ENCODE measurements at regions not wholly inside any gene's neighbourhood (a gene's known extent, or its start where the extent isn't known, plus 50 kb on each side); places are given as distances from the start of the nearest gene placed in this dataset.
"Not testable (repeated sequence)": the region's sequence is repeated elsewhere in the genome, so short reads cannot be mapped to it uniquely, and the experiment has no call there.

- Mint-ChIP-seq H3K27me3 (peaks cover 15% of the 10 kb centered on the region), H3K4me3 (no peak overlapping the region), H3K4me1 (no peaks in the 10 kb centered on the region), H3K27ac (no peak overlapping the region), H3K9me3 (no peaks in the 10 kb centered on the region), H3K36me3 (no peaks in the 10 kb centered on the region)
- DNase-seq, result no peak
Measured at GRCh38 chr4:129233691-129234090, 137.7 kb downstream of the C4orf33 start.

DNA sequence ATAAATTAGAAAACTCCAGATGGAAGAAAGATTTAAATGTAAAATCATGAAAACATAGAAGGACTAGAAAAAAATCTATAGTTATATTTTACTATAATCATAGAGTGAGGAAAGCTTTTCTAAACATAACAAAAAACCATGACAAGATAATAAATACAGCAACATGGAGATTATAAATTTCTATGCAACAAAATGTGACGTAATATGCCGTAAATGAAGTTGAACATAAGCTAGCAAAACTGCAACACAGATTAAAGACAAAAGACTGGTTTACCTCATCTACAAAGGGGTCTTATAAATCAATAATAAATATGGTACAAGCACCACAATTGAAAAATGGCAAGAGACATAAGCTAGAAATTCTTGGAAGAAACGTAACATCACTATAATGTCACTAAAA is 140.4 kb downstream of the C4orf33 start:
- no peak overlapping the region for H3K4me3 Mint-ChIP-seq
- DNase-seq, result no peak
- H3K4me1 Mint-ChIP-seq, result no peaks in the 10 kb centered on the region
- no peaks in the 10 kb centered on the region for H3K36me3 Mint-ChIP-seq
- H3K27ac Mint-ChIP-seq, result no peak overlapping the region
- H3K9me3 Mint-ChIP-seq, result no peaks in the 10 kb centered on the region
- H3K27me3 Mint-ChIP-seq, result peaks cover 8% of the 10 kb centered on the region

- peaks cover 8% of the 10 kb centered on the region for H3K27me3 Mint-ChIP-seq
- H3K4me3 Mint-ChIP-seq, result no peak overlapping the region
- no peaks in the 10 kb centered on the region for H3K36me3 Mint-ChIP-seq
- H3K27ac Mint-ChIP-seq, result no peak overlapping the region
- no peaks in the 10 kb centered on the region for H3K4me1 Mint-ChIP-seq
- H3K9me3 Mint-ChIP-seq, result no peaks in the 10 kb centered on the region
- DNase-seq, result no peak
Measured at GRCh38 chr4:129239088-129239487, 143.1 kb downstream of the C4orf33 start.

DNA sequence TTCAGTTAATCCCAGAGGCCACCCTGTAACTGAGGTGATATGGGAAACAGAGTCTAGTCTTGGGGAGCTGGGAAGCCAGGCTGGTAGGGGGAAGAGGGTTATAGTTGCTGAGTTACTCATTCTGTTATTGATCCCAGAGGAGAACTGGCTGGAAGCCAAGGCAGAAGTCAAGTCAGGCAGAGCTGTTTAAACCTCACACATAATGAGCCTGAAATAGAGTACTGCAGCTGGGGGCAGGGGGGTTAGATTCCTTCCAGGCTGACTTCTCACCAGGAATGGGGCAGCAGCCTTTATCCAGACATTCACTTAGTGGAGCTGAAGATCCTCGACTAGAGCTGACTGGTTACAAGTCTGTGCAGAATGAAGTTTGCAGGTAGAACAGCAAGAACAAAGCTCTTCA is 144.9 kb downstream of the C4orf33 start:
- DNase-seq, result no peak
- Mint-ChIP-seq H3K27me3 (peaks cover 14% of the 10 kb centered on the region), H3K4me3 (no peak overlapping the region), H3K4me1 (no peaks in the 10 kb centered on the region), H3K27ac (no peak overlapping the region), H3K9me3 (no peaks in the 10 kb centered on the region), H3K36me3 (no peaks in the 10 kb centered on the region)

DNA sequence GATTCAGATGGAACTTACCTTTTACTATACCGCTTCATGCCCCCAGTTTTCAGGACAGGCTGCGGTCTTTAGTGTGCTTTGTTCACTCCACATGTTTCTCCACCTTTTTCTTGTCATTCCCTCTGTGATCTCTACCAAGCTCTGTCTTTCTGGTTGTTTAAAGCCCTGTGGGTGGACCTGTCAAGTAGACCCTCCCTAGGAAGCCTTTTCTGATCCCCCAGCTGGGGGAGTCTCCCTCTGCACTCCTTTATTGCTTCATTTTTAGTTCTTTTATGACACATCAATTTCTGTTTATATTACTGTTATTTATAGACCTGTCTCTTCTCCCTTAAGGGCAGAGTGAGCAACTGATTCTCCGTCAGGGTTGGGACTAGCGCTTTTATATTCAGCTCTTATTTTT is 150.2 kb downstream of the C4orf33 start:
- no peak overlapping the region for H3K27ac Mint-ChIP-seq
- no peaks in the 10 kb centered on the region for H3K9me3 Mint-ChIP-seq

DNA sequence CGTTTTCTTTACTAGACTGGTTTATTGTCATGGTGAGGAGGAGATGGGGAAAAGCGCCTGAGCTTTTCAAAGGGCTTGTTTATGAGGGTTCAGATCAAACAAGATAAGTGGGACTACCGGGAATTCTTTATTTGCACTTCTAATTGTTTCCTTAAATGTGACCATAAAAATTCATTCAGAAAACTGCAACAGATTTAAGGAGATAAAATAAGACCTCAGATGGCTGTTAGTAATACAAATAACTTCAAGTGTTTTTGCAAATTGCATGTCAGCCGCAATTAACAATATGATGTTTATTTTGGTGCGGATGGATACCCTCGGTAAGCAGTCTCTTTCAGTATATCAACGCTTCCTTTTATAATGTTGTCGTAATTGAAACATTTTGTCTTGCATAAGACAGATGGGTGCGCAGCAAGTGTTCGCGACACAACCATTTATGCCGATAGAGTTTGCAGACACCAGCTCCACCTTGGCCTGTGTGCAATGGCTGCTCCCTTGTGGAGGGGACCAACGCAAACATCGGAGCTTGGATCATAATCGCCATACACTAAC is 151.0 kb downstream of the C4orf33 start:
- Mint-ChIP-seq H3K4me3 (no peak overlapping the region), H3K27me3 (peaks cover 10% of the 10 kb centered on the region), H3K4me1 (no peaks in the 10 kb centered on the region), H3K27ac (no peak overlapping the region), H3K36me3 (no peaks in the 10 kb centered on the region), H3K9me3 (no peaks in the 10 kb centered on the region)
- no peak for DNase-seq

More for the DNA sequence above, 150.2 kb downstream of the C4orf33 start:
- Mint-ChIP-seq H3K4me3 (no peak overlapping the region), H3K27me3 (peaks cover 10% of the 10 kb centered on the region), H3K4me1 (no peaks in the 10 kb centered on the region), H3K36me3 (no peaks in the 10 kb centered on the region)
- no peak for DNase-seq

GRCh38 chr4:129248621-129249020 is 152.7 kb downstream of the C4orf33 start:
- no peak overlapping the region for H3K4me3 Mint-ChIP-seq
- H3K4me1 Mint-ChIP-seq, result no peaks in the 10 kb centered on the region
- no peak for DNase-seq
- H3K27ac Mint-ChIP-seq, result no peak overlapping the region
- H3K36me3 Mint-ChIP-seq, result no peaks in the 10 kb centered on the region
- peaks cover 10% of the 10 kb centered on the region for H3K27me3 Mint-ChIP-seq
- no peaks in the 10 kb centered on the region for H3K9me3 Mint-ChIP-seq

- no peak for DNase-seq
- H3K27ac Mint-ChIP-seq, result no peak overlapping the region
- H3K4me3 Mint-ChIP-seq, result no peak overlapping the region
- H3K9me3 Mint-ChIP-seq, result no peaks in the 10 kb centered on the region
- H3K4me1 Mint-ChIP-seq, result no peaks in the 10 kb centered on the region
- no peaks in the 10 kb centered on the region for H3K36me3 Mint-ChIP-seq
- peaks cover 15% of the 10 kb centered on the region for H3K27me3 Mint-ChIP-seq
Measured at GRCh38 chr4:129254126-129254525, 158.2 kb downstream of the C4orf33 start.

GRCh38 chr4:129254526-129254925 is 158.6 kb downstream of the C4orf33 start:
- DNase-seq, result no peak
- H3K9me3 Mint-ChIP-seq, result no peaks in the 10 kb centered on the region
- peaks cover 15% of the 10 kb centered on the region for H3K27me3 Mint-ChIP-seq
- no peak overlapping the region for H3K4me3 Mint-ChIP-seq
- H3K36me3 Mint-ChIP-seq, result no peaks in the 10 kb centered on the region
- H3K27ac Mint-ChIP-seq, result no peak overlapping the region
- H3K4me1 Mint-ChIP-seq, result no peaks in the 10 kb centered on the region

DNA sequence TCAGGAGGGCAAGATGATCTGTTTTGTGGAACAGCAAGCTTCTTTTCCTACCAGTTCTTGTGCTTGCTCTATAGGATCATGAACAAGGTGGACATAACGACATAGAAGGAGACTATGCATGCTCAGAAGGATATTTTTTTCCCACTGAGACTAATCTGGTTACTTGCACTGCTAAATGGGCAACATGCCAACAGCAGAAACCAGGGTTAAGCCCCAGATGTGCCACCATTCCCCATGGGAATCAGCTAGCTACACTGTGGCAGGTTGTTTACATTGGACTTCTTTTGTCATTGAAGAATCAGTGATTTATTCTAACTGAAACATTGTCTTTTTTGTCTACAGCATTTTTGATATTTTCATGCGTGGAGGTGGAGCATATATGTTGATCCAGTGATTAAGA is 165.6 kb downstream of the C4orf33 start:
- no peak overlapping the region for H3K27ac Mint-ChIP-seq
- H3K9me3 Mint-ChIP-seq, result no peaks in the 10 kb centered on the region
- no peak overlapping the region for H3K4me3 Mint-ChIP-seq
- H3K36me3 Mint-ChIP-seq, result no peaks in the 10 kb centered on the region
- no peak for DNase-seq
- H3K27me3 Mint-ChIP-seq, result no peaks in the 10 kb centered on the region
- H3K4me1 Mint-ChIP-seq, result peaks cover 6% of the 10 kb centered on the region

GRCh38 chr4:129264008-129264657 is 168.2 kb downstream of the C4orf33 start:
- H3K9me3 Mint-ChIP-seq, result no peaks in the 10 kb centered on the region
- no peak overlapping the region for H3K27ac Mint-ChIP-seq
- H3K27me3 Mint-ChIP-seq, result peaks cover 5% of the 10 kb centered on the region
- no peaks in the 10 kb centered on the region for H3K36me3 Mint-ChIP-seq
- H3K4me1 Mint-ChIP-seq, result peaks cover 6% of the 10 kb centered on the region
- DNase-seq, result no peak
- H3K4me3 Mint-ChIP-seq, result no peak overlapping the region

GRCh38 chr4:129278868-129279267 is 182.9 kb downstream of the C4orf33 start:
- H3K4me1 Mint-ChIP-seq, result no peaks in the 10 kb centered on the region
- DNase-seq, result no peak
- no peak overlapping the region for H3K27ac Mint-ChIP-seq
- H3K27me3 Mint-ChIP-seq, result no peaks in the 10 kb centered on the region
- H3K9me3 Mint-ChIP-seq, result no peaks in the 10 kb centered on the region
- H3K4me3 Mint-ChIP-seq, result no peak overlapping the region
- no peaks in the 10 kb centered on the region for H3K36me3 Mint-ChIP-seq

DNA sequence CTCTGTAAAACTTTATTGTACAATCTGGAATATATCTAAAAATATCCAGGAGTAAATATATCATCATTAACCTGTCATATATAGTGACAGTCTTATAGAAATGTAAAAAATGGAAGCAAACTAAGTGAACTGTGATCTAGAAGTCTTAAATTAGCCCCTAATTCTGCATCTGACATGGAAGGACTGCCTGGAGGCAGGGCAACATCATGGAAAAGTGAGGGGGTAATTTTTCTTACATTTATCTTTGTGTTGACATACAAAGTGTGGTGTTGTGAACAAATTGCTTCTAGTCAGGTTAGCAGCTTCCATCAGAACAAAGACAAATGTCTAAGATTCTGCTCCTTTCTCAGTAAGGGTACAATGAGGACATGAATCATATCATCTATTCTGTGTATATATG is 186.3 kb downstream of the C4orf33 start:
- Mint-ChIP-seq H3K27ac (no peak overlapping the region), H3K27me3 (no peaks in the 10 kb centered on the region), H3K36me3 (no peaks in the 10 kb centered on the region)

GRCh38 chr4:129292194-129292593 is 196.2 kb downstream of the C4orf33 start:
- H3K4me3 Mint-ChIP-seq, DNase-seq, H3K4me1 Mint-ChIP-seq, H3K36me3 Mint-ChIP-seq, H3K9me3 Mint-ChIP-seq, H3K27me3 Mint-ChIP-seq, H3K27ac Mint-ChIP-seq: not testable (repeated sequence)

More for the DNA sequence above, 186.3 kb downstream of the C4orf33 start:
- Mint-ChIP-seq H3K9me3 (no peaks in the 10 kb centered on the region), H3K4me3 (no peak overlapping the region), H3K4me1 (no peaks in the 10 kb centered on the region)
- DNase-seq, result no peak

DNA sequence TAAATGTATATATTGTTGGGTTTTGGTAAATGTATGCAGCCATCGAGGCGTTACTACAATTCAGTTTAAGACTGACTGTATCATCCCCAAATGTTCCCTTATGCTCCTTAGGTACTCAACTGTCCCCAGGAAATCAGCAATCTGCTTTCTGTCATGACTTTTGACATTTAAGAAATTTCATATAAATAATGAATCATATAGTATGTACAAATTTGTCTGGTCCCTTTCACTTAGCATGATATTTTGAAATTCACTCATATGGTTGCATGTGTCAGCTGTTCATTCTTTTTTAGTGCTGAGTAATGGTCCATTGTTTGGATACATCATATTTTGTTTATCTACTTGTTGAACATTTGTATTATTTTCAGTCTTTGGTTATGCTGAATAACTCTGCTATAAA is 218.8 kb downstream of the C4orf33 start:
- Mint-ChIP-seq H3K4me1 (no peaks in the 10 kb centered on the region), H3K4me3 (no peak overlapping the region)

GRCh38 chr4:129322920-129323319 is 227.0 kb downstream of the C4orf33 start:
- Mint-ChIP-seq H3K27me3 (peaks cover 8% of the 10 kb centered on the region), H3K36me3 (no peaks in the 10 kb centered on the region), H3K4me3 (no peak overlapping the region), H3K9me3 (no peaks in the 10 kb centered on the region), H3K27ac (no peak overlapping the region), H3K4me1 (no peaks in the 10 kb centered on the region)
- DNase-seq, result no peak

More for the DNA sequence above, 218.8 kb downstream of the C4orf33 start:
- Mint-ChIP-seq H3K27ac (no peak overlapping the region), H3K36me3 (no peaks in the 10 kb centered on the region), H3K27me3 (peaks cover 5% of the 10 kb centered on the region), H3K9me3 (no peaks in the 10 kb centered on the region)
- DNase-seq, result no peak
